ENCODE measurements at regions not wholly inside any gene's neighbourhood (a gene's known extent, or its start where the extent isn't known, plus 50 kb on each side); places are given as distances from the start of the nearest gene placed in this dataset.

DNA sequence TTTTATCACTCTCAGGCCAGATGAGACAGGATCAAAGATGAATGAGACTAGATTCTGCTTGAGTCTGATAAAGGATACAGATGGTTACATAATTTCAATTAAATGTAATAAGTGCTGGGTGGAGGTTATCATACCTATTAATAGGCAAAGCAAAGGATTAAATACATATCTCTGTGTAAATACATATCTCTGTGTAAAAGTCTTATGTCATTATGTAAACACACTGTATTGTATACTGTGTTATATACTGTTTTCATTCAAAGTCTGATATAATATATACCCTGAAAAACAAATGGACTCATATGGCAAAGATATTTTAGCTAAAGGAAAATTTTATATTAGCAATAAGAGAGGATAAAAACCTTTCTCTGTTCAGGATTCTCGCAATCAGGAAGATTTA is 605.8 kb upstream of the PTGER4 start:
- TF ChIP-seq POLR2A (IDR thresholded peaks at IDR 0.05) = no peak
- TF ChIP-seq, protein P1, sequence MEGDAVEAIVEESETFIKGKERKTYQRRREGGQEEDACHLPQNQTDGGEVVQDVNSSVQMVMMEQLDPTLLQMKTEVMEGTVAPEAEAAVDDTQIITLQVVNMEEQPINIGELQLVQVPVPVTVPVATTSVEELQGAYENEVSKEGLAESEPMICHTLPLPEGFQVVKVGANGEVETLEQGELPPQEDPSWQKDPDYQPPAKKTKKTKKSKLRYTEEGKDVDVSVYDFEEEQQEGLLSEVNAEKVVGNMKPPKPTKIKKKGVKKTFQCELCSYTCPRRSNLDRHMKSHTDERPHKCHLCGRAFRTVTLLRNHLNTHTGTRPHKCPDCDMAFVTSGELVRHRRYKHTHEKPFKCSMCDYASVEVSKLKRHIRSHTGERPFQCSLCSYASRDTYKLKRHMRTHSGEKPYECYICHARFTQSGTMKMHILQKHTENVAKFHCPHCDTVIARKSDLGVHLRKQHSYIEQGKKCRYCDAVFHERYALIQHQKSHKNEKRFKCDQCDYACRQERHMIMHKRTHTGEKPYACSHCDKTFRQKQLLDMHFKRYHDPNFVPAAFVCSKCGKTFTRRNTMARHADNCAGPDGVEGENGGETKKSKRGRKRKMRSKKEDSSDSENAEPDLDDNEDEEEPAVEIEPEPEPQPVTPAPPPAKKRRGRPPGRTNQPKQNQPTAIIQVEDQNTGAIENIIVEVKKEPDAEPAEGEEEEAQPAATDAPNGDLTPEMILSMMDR (IDR thresholded peaks at IDR 0.05) = no peak

All from testis (tissue), 2 donors.